Ovary (tissue), 7 donors: ENCODE measurements at regions not wholly inside any gene's neighbourhood (a gene's known extent, or its start where the extent isn't known, plus 50 kb on each side); places are given as distances from the start of the nearest gene placed in this dataset.

ENCODE experiments used
- DNase-seq, 5 donors: peaks; one replicate each; pipeline ENCODE4 v3.0.0-alpha.2; 2019 to 2020
- H3K27ac ChIP-seq, 2 donors: fragments of 200-600 bp; one replicate each; pipeline versions ENCODE4 v1.5.1 to v1.8.0; 2019 to 2022
- H3K27me3 ChIP-seq: fragments of 200-600 bp; one replicate; pipeline ENCODE4 v1.8.0; 2022
- H3K36me3 ChIP-seq: fragments of 200-600 bp; sonication (generic); one replicate; pipeline ENCODE4 v1.5.1; 2019
- H3K4me1 ChIP-seq: one replicate; pipeline ENCODE4 v1.8.1; 2013; ENCODE audit warnings: mild to moderate bottlenecking, moderate library complexity; ENCODE audit not compliant: insufficient read depth
- H3K4me3 ChIP-seq: fragments of 200-600 bp; sonication (generic); one replicate; pipeline ENCODE4 v1.5.1; 2017
- H3K9me3 ChIP-seq, 2 donors: fragments of 200-600 bp in 1 of 2; sonication (generic) in 1 of 2; one replicate each; pipeline versions ENCODE4 v1.5.1 to v1.8.1; 2013 to 2019; ENCODE audit warnings: mild to moderate bottlenecking in 1 of 2, moderate library complexity in 1 of 2
- CTCF ChIP-seq, 3 donors: fragments of 450-650 bp in 2 of 3; fragments of 200-600 bp in 1 of 3; IDR thresholded peaks; one replicate each; pipeline versions ENCODE4 v1.5.1 to v1.8.0; 2016 to 2022; ENCODE audit warnings: antibody characterized with exemption in 3 of 3, mild to moderate bottlenecking in 1 of 3
- EP300 ChIP-seq: sonication (generic); formaldehyde crosslinking; IDR thresholded peaks from one replicate; pipeline ENCODE4 v1.6.1; 2017; ENCODE audit warnings: antibody characterized with exemption
- POLR2A ChIP-seq: fragments of 450-650 bp; IDR thresholded peaks from one replicate; pipeline ENCODE4 v1.6.1; 2017; ENCODE audit warnings: antibody characterized with exemption, mild to moderate bottlenecking, moderate library complexity
- WGBS, 3 donors: extraction: QIAGEN DNeasy Blood & Tissue Kit in 1 of 3; methylation state at CpG; one replicate each; pipeline versions ENCODE4 v1.1.5 to v1.1.7; 2013 to 2017; 5-methylcytosine and 5-hydroxymethylcytosine counted together
- intact Hi-C, 4 donors: fragments of 100-400 bp; cut with DNase I; formaldehyde crosslinking; loops; one replicate each; pipeline versions ENCODE4 v1.11.0 to v1.15.1; 2022 to 2023
- donor health status: DM: no; HTN: no; CAD: no; lungs with moderate emphysema.
- donor health status: DM: no; HTN: no; CAD: no.
- donor health status: Bipolar disorder and iron deficiency.
- donor health status: DM: no; HTN: no; CAD: no.
- donor health status: DM: yes; HTN: yes; CAD: no.

GRCh38 chr5:61632064-61632463 lies 300.0 kb downstream of the ZSWIM6 start:
- DNase-seq = no peak
- TF ChIP-seq EP300 (no peak), CTCF (IDR thresholded peaks at IDR 0.05) (no peak), POLR2A (no peak)
- no peak overlapping the region for H3K27ac ChIP-seq
- 86 to 98% (median 86%) methylated on average over 2 of the region's 2 CpGs for WGBS, 3 donors
- no peaks in the 10 kb centered on the region for H3K4me1 ChIP-seq
- H3K36me3 ChIP-seq = no peaks in the 10 kb centered on the region
- no peaks in the 10 kb centered on the region for H3K27me3 ChIP-seq
- H3K9me3 ChIP-seq = no peaks in the 10 kb centered on the region
- intact Hi-C loops = no loop called here
- no peak overlapping the region for H3K4me3 ChIP-seq

GRCh38 chr5:61635271-61635670 lies 303.2 kb downstream of the ZSWIM6 start:
- no peak for DNase-seq
- 62 to 83% (median 70%) methylated on average over 3 of the region's 3 CpGs for WGBS, 3 donors
- H3K9me3 ChIP-seq = no peaks in the 10 kb centered on the region
- TF ChIP-seq EP300 = no peak
- no peak for TF ChIP-seq CTCF (IDR thresholded peaks at IDR 0.05)
- no peak overlapping the region for H3K27ac ChIP-seq
- no peaks in the 10 kb centered on the region for H3K36me3 ChIP-seq
- H3K4me1 ChIP-seq = no peaks in the 10 kb centered on the region
- intact Hi-C loops = no loop called here
- H3K4me3 ChIP-seq = no peak overlapping the region
- no peaks in the 10 kb centered on the region for H3K27me3 ChIP-seq

GRCh38 chr5:61637566-61637965 lies 305.5 kb downstream of the ZSWIM6 start:
- Histone ChIP-seq H3K27me3 (no peaks in the 10 kb centered on the region), H3K27ac (no peak overlapping the region), H3K4me3 (no peak overlapping the region), H3K36me3 (no peaks in the 10 kb centered on the region), H3K9me3 (no peaks in the 10 kb centered on the region), H3K4me1 (no peaks in the 10 kb centered on the region)
- no peak for DNase-seq
- intact Hi-C loops = no loop called here
- TF ChIP-seq POLR2A (no peak), EP300 (no peak), CTCF (IDR thresholded peaks at IDR 0.05) (no peak)

- H3K9me3 ChIP-seq = no peaks in the 10 kb centered on the region
- no peak for TF ChIP-seq POLR2A
- no peak for TF ChIP-seq CTCF (IDR thresholded peaks at IDR 0.05)
- TF ChIP-seq EP300 = no peak
- H3K4me1 ChIP-seq = no peaks in the 10 kb centered on the region
- WGBS, 3 donors = 79 to 88% (median 85%) methylated on average over 5 of the region's 5 CpGs
- intact Hi-C loops = no loop called here
- DNase-seq = no peak
- H3K36me3 ChIP-seq = no peaks in the 10 kb centered on the region
- H3K27me3 ChIP-seq = no peaks in the 10 kb centered on the region
- no peak overlapping the region for H3K4me3 ChIP-seq
- H3K27ac ChIP-seq = no peak overlapping the region
Measured at GRCh38 chr5:61638476-61638875, 306.4 kb downstream of the ZSWIM6 start.
